Thyroid gland (tissue), 4 donors: ENCODE measurements at regions not wholly inside any gene's neighbourhood (a gene's known extent, or its start where the extent isn't known, plus 50 kb on each side); places are given as distances from the start of the nearest gene placed in this dataset.

Experiments used
- CTCF ChIP-seq, 6 experiments: fragments of 200-600 bp in 3 of 6; fragments of 450-650 bp in 3 of 6; sonication (generic) in 3 of 6; IDR thresholded peaks; one replicate each; pipeline ENCODE4 v1.5.1; 2016 to 2019; ENCODE audit warnings: antibody characterized with exemption in 6 of 6, mild to moderate bottlenecking in 2 of 6, inconsistent platforms in 1 of 6, moderate library complexity in 1 of 6
- POLR2A ChIP-seq, 2 donors: fragments of 450-650 bp; IDR thresholded peaks; one replicate each; pipeline ENCODE4 v1.6.1; 2017; ENCODE audit warnings: antibody characterized with exemption in 2 of 2, mild to moderate bottlenecking in 2 of 2, moderate library complexity in 1 of 2

DNA sequence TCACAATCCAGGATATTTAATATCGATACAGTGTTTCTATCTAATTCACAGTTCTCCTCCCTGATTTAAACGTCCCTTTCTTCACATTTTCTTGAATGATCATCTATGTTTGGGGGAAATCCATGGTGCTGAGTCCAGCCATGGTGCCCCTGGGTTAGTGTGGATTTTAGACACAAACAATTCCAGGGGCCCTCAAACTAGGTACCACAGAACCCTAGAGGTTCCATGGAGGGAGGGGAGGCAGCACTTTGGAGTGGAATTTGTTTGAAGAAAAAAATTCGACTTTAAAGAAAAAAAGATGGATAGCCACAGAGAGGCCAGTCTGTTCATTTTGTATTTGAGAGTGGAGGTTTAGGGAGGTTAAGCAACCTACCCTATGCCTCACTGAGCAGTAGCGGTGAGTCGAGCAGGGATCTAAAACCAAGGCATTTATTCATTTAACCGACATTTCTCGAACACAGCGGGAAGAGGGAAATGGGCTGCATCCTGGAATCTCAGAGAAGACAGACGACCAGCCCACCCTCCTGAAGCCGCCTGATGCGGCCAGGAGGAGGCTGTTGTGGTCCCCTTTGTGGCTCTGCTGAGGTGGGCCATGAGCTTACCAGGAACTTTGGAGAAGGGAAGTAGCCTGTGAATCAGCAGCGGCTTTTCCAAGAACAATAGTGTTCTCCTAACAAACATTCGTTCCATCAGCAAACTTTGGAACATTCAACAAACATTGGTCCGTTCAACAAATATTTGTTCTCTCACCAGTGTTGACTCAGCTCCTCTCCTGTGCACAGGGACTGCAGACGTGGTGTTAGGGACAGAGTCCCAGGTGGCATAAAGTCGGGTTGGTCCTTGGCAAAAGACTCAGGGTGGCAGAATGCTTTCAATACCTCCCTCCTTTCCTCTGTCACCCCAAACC lies 103.5 kb upstream of the ZBTB40 start:
- TF ChIP-seq POLR2A (IDR thresholded peaks at IDR 0.05): no peak
- TF ChIP-seq CTCF (IDR thresholded peaks at IDR 0.05): no peak
